ENCODE measurements at regions not wholly inside any gene's neighbourhood (a gene's known extent, or its start where the extent isn't known, plus 50 kb on each side); places are given as distances from the start of the nearest gene placed in this dataset.

GRCh38 chr6:137798261-137798660, 68.8 kb upstream of the TNFAIP3 start:
- no peaks in the 10 kb centered on the region for H3K27me3 ChIP-seq (ENCODE audit: control insufficient read depth, insufficient read depth, low read length)
- peaks cover 2% of the 10 kb centered on the region for H3K4me1 ChIP-seq (ENCODE audit: control insufficient read depth, insufficient read depth, low read length)
- no peak overlapping the region for H3K9ac ChIP-seq (ENCODE audit: low read depth, low read length)
- no peaks in the 10 kb centered on the region for H3K9me3 ChIP-seq (ENCODE audit: control insufficient read depth, insufficient read depth, low read length)
- no peak overlapping the region for H3K4me3 ChIP-seq (ENCODE audit: low read depth, low read length)
- H3K36me3 ChIP-seq (ENCODE audit: control insufficient read depth, insufficient read depth, low read length), result no peaks in the 10 kb centered on the region

GRCh38 chr6:137798846-137799245, 68.2 kb upstream of the TNFAIP3 start:
- Histone ChIP-seq H3K9me3 (ENCODE audit: control insufficient read depth, insufficient read depth, low read length) (no peaks in the 10 kb centered on the region), H3K9ac (ENCODE audit: low read depth, low read length) (no peak overlapping the region), H3K4me1 (ENCODE audit: control insufficient read depth, insufficient read depth, low read length) (peaks cover 2% of the 10 kb centered on the region), H3K27me3 (ENCODE audit: control insufficient read depth, insufficient read depth, low read length) (no peaks in the 10 kb centered on the region), H3K36me3 (ENCODE audit: control insufficient read depth, insufficient read depth, low read length) (no peaks in the 10 kb centered on the region), H3K4me3 (ENCODE audit: low read depth, low read length) (no peak overlapping the region)

- Histone ChIP-seq H3K9me3 (ENCODE audit: control insufficient read depth, insufficient read depth, low read length) (no peaks in the 10 kb centered on the region), H3K4me1 (ENCODE audit: control insufficient read depth, insufficient read depth, low read length) (no peaks in the 10 kb centered on the region), H3K36me3 (ENCODE audit: control insufficient read depth, insufficient read depth, low read length) (no peaks in the 10 kb centered on the region), H3K9ac (ENCODE audit: low read depth, low read length) (no peak overlapping the region), H3K27me3 (ENCODE audit: control insufficient read depth, insufficient read depth, low read length) (no peaks in the 10 kb centered on the region), H3K4me3 (ENCODE audit: low read depth, low read length) (no peak overlapping the region)
Measured at GRCh38 chr6:137799950-137800568, 67.0 kb upstream of the TNFAIP3 start.

GRCh38 chr6:137800762-137801161, 66.3 kb upstream of the TNFAIP3 start:
- no peaks in the 10 kb centered on the region for H3K9me3 ChIP-seq (ENCODE audit: control insufficient read depth, insufficient read depth, low read length)
- H3K4me1 ChIP-seq (ENCODE audit: control insufficient read depth, insufficient read depth, low read length), result no peaks in the 10 kb centered on the region
- H3K4me3 ChIP-seq (ENCODE audit: low read depth, low read length), result no peak overlapping the region

GRCh38 chr6:137801352-137802114, 65.5 kb upstream of the TNFAIP3 start:
- H3K9me3 ChIP-seq (ENCODE audit: control insufficient read depth, insufficient read depth, low read length), result no peaks in the 10 kb centered on the region
- no peaks in the 10 kb centered on the region for H3K4me1 ChIP-seq (ENCODE audit: control insufficient read depth, insufficient read depth, low read length)
- H3K9ac ChIP-seq (ENCODE audit: low read depth, low read length), result no peak overlapping the region

More at GRCh38 chr6:137800762-137801161, 66.3 kb upstream of the TNFAIP3 start:
- Histone ChIP-seq H3K9ac (ENCODE audit: low read depth, low read length) (no peak overlapping the region), H3K27me3 (ENCODE audit: control insufficient read depth, insufficient read depth, low read length) (no peaks in the 10 kb centered on the region), H3K36me3 (ENCODE audit: control insufficient read depth, insufficient read depth, low read length) (no peaks in the 10 kb centered on the region)

GRCh38 chr6:137802408-137803182, 64.5 kb upstream of the TNFAIP3 start:
- no peaks in the 10 kb centered on the region for H3K27me3 ChIP-seq (ENCODE audit: control insufficient read depth, insufficient read depth, low read length)
- H3K4me1 ChIP-seq (ENCODE audit: control insufficient read depth, insufficient read depth, low read length), result no peaks in the 10 kb centered on the region

More at GRCh38 chr6:137801352-137802114, 65.5 kb upstream of the TNFAIP3 start:
- no peaks in the 10 kb centered on the region for H3K27me3 ChIP-seq (ENCODE audit: control insufficient read depth, insufficient read depth, low read length)
- H3K36me3 ChIP-seq (ENCODE audit: control insufficient read depth, insufficient read depth, low read length), result no peaks in the 10 kb centered on the region
- H3K4me3 ChIP-seq (ENCODE audit: low read depth, low read length), result no peak overlapping the region

GRCh38 chr6:137804637-137805036, 62.4 kb upstream of the TNFAIP3 start:
- no peak overlapping the region for H3K4me3 ChIP-seq (ENCODE audit: low read depth, low read length)
- H3K9ac ChIP-seq (ENCODE audit: low read depth, low read length), result no peak overlapping the region
- H3K4me1 ChIP-seq (ENCODE audit: control insufficient read depth, insufficient read depth, low read length), result no peaks in the 10 kb centered on the region
- H3K9me3 ChIP-seq (ENCODE audit: control insufficient read depth, insufficient read depth, low read length), result no peaks in the 10 kb centered on the region
- H3K36me3 ChIP-seq (ENCODE audit: control insufficient read depth, insufficient read depth, low read length), result no peaks in the 10 kb centered on the region
- H3K27me3 ChIP-seq (ENCODE audit: control insufficient read depth, insufficient read depth, low read length), result no peaks in the 10 kb centered on the region

More at GRCh38 chr6:137802408-137803182, 64.5 kb upstream of the TNFAIP3 start:
- no peaks in the 10 kb centered on the region for H3K36me3 ChIP-seq (ENCODE audit: control insufficient read depth, insufficient read depth, low read length)
- H3K9ac ChIP-seq (ENCODE audit: low read depth, low read length), result no peak overlapping the region
- H3K9me3 ChIP-seq (ENCODE audit: control insufficient read depth, insufficient read depth, low read length), result no peaks in the 10 kb centered on the region
- no peak overlapping the region for H3K4me3 ChIP-seq (ENCODE audit: low read depth, low read length)

- H3K4me3 ChIP-seq (ENCODE audit: low read depth, low read length), result no peak overlapping the region
- no peaks in the 10 kb centered on the region for H3K27me3 ChIP-seq (ENCODE audit: control insufficient read depth, insufficient read depth, low read length)
- H3K9me3 ChIP-seq (ENCODE audit: control insufficient read depth, insufficient read depth, low read length), result no peaks in the 10 kb centered on the region
- no peaks in the 10 kb centered on the region for H3K4me1 ChIP-seq (ENCODE audit: control insufficient read depth, insufficient read depth, low read length)
- H3K36me3 ChIP-seq (ENCODE audit: control insufficient read depth, insufficient read depth, low read length), result no peaks in the 10 kb centered on the region
- H3K9ac ChIP-seq (ENCODE audit: low read depth, low read length), result no peak overlapping the region
Measured at GRCh38 chr6:137805622-137806021, 61.4 kb upstream of the TNFAIP3 start.

- Histone ChIP-seq H3K27me3 (ENCODE audit: control insufficient read depth, insufficient read depth, low read length) (no peaks in the 10 kb centered on the region), H3K4me1 (ENCODE audit: control insufficient read depth, insufficient read depth, low read length) (no peaks in the 10 kb centered on the region), H3K9me3 (ENCODE audit: control insufficient read depth, insufficient read depth, low read length) (no peaks in the 10 kb centered on the region), H3K36me3 (ENCODE audit: control insufficient read depth, insufficient read depth, low read length) (no peaks in the 10 kb centered on the region), H3K9ac (ENCODE audit: low read depth, low read length) (no peak overlapping the region), H3K4me3 (ENCODE audit: low read depth, low read length) (no peak overlapping the region)
Measured at GRCh38 chr6:137806914-137807682, 60.0 kb upstream of the TNFAIP3 start.

GRCh38 chr6:137808191-137808590, 58.9 kb upstream of the TNFAIP3 start:
- Histone ChIP-seq H3K27me3 (ENCODE audit: control insufficient read depth, insufficient read depth, low read length) (no peaks in the 10 kb centered on the region), H3K4me3 (ENCODE audit: low read depth, low read length) (no peak overlapping the region), H3K36me3 (ENCODE audit: control insufficient read depth, insufficient read depth, low read length) (no peaks in the 10 kb centered on the region), H3K9ac (ENCODE audit: low read depth, low read length) (no peak overlapping the region), H3K4me1 (ENCODE audit: control insufficient read depth, insufficient read depth, low read length) (no peaks in the 10 kb centered on the region), H3K9me3 (ENCODE audit: control insufficient read depth, insufficient read depth, low read length) (no peaks in the 10 kb centered on the region)

GRCh38 chr6:137808836-137809315, 58.2 kb upstream of the TNFAIP3 start:
- Histone ChIP-seq H3K9ac (ENCODE audit: low read depth, low read length) (no peak overlapping the region), H3K27me3 (ENCODE audit: control insufficient read depth, insufficient read depth, low read length) (no peaks in the 10 kb centered on the region), H3K9me3 (ENCODE audit: control insufficient read depth, insufficient read depth, low read length) (no peaks in the 10 kb centered on the region), H3K4me1 (ENCODE audit: control insufficient read depth, insufficient read depth, low read length) (no peaks in the 10 kb centered on the region), H3K4me3 (ENCODE audit: low read depth, low read length) (no peak overlapping the region), H3K36me3 (ENCODE audit: control insufficient read depth, insufficient read depth, low read length) (no peaks in the 10 kb centered on the region)

Data from iPS-15b (cell line).